ENCODE measurements at regions not wholly inside any gene's neighbourhood (a gene's known extent, or its start where the extent isn't known, plus 50 kb on each side); places are given as distances from the start of the nearest gene placed in this dataset.

DNA sequence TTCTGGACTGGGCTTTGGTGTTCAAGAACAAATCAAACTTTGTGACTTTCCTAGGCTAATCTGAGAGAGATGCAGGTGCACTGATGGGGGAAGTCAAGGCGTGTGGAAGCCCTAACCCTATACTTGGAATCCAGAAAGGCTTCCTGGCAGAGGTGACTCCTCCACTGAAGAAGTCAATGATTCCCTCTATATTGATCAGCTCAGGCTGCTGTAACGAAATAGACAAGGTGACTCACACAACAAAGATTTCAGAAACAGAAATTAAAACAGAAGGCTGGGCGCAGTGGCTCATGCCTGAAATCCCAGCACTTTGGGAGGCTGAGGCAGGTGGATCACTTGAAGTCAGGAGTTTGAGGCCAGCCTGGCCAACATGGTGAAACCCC is 69.6 kb upstream of the GGTA1 start:
- no peak for DNase-seq

DNA sequence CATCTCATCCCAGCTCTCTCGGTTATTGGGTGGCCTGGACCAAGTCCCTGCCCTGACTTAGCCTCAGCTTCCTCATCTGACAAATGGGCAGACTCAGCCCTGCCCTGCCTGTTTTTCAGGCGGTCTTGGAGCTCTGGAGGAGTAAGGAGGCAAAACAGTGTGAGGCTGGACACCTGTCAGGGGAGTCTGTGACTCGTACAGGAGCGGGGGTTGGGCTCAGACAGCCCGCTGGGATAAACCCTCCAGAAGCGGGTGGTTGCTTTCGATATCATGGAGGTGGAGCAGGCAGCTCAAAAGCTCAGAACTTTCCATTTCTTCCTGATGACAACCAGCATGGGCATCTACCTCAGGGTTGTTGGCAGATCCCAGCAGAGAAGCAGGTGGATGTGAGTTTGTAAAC is 72.9 kb upstream of the GGTA1 start:
- DNase-seq = no peak

DNA sequence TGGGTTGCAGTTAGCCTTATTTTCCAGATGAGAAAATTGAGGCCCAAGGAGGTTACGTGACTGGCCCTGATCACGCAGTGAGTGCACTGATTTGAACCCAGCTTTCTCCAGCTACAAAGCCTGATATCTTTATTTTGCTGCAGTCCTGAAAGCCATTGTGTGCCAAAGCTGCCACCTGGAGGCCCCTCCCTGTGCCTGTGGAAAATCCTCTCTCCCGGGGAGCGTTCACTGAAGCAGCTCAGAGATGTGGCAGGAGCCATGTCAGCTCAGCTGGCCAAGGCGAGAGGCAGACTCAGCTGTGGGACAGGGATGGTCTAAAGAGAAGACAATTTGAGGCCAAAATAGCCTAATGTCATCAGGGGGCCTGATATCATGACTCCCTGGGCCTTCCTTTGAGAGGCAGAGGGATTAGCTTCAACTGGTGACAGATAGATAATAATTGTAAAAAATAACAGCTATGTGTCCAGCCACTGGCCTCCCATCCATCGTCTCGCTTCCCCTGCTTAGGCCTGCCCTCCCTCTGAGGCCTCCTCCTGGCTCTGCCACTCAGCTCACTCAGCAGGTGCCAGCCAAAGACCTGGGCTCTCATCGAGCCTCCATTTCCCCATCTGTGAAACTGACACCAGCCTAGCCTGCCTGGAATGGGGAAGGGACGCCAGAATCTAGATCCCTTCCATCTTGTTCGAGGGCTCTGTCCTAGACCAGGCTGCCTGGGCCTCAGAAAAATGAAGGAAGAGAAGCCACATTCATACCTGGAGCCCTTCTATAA is 74.3 kb upstream of the GGTA1 start:
- no peak for DNase-seq

DNA sequence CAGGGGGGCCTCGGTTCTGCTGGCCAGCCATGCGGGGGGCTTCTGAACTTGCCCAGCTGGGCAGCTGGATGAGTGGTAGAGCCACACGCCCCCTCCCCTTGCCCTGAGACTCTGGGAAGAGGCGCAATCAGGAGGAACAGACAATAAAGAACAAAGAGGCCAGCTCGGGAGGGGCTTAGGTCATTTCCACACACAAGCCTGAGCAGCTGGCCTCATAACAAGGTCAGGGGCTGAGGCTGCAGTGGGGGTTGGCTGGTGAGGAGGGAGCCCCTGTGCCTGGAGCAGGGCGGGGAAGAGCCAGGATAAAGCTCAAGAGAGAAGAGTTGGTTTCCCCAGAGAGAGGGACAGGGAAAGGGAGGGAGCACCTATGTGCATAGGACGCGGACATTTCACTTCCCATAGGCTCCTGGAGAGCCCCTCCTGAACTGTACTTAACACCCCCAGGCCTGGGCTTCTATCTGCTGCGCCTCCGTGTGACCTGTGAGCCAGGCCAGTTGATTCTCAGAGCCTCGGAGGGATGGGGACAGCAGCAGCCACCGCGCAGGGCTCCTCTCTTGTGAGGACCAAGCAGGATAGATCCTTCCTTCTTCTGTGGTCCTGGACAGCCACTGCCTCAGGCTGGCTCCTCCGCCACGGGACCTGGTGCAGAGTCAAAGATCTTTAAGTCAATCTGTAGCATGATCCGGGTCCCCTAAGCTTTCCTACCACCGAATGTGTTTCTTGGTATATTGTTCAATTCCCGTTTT is 75.3 kb upstream of the GGTA1 start:
- no peak for DNase-seq

DNA sequence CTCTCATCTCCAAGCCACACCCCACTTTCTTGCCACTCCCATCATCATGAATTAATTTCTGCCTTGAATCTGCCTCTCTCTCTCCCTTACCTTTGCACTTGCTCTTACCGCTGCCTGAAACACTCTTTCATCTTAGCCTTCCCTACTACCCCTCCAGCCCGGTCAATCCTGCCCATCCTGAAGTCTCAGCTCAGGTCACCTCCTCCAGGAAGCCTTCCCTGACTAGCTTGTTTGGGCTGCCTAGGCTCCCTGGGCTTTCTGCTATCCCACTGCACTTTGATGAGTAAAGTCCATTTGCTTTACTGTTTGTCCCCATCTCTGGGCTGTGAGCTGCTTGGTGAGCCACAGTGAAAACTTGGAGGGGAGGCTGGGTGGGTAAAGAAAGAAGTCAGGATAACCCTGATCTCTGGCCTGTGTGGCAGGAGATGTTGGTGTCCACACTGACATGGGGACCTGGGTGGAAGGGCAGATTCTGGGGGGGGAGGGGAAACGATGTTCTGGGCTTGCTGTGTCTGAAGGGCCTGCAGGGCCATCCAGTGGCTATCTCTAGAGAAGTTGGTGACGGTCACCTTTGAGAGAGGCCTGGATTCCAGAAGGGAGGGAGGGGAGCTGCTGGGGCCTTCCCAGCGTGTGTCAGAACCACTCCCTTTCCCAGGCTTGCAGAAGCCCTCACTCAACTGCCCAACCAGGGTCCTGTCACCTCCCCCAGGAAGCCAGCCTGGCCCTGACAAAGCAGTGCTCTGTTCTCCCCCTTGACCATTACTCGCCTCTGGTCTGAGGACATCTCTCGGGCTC is 75.0 kb upstream of the DAB2IP start:
- no peak for DNase-seq

DNA sequence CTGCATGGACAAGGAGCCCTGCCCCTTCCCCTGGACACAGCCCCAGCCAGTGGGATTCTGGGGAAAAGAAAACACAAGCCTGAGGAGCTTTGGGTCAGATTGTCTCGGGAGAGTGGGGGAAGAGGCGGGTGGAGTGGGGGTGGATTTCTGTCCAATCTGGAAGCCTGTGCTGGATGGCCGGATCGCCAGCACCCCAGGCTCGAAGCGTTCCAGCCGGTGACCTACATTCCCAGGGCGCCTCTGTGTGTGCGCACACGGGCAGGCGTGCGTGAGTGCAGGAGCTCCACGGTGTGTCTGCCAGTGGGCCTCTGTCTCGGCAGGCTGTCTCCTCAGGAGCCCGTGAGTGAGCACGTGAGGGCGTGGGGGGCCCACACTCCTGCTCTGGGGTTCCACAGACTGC is 74.3 kb upstream of the DAB2IP start:
- DNase-seq = no peak

DNA sequence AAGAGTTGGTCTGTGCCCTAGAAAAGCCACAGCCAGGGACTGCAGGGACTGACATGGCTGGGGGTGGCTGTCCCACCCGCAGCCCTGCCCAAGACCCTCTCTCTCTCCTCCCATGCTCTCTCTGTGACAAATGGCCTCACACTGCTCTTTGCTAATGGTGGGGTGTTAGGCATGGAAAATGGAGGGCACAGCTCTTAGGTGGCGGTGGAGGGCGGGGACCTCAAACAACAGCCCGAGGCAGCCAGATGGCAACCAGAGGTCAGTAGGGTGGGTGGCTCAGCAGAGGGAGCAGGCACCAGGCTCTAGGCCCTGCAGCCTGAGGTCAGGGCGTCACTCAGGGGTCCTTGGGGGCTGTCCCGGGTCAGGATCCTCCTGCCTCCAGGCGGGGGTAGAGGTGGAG is 73.9 kb upstream of the DAB2IP start:
- no peak for DNase-seq

DNA sequence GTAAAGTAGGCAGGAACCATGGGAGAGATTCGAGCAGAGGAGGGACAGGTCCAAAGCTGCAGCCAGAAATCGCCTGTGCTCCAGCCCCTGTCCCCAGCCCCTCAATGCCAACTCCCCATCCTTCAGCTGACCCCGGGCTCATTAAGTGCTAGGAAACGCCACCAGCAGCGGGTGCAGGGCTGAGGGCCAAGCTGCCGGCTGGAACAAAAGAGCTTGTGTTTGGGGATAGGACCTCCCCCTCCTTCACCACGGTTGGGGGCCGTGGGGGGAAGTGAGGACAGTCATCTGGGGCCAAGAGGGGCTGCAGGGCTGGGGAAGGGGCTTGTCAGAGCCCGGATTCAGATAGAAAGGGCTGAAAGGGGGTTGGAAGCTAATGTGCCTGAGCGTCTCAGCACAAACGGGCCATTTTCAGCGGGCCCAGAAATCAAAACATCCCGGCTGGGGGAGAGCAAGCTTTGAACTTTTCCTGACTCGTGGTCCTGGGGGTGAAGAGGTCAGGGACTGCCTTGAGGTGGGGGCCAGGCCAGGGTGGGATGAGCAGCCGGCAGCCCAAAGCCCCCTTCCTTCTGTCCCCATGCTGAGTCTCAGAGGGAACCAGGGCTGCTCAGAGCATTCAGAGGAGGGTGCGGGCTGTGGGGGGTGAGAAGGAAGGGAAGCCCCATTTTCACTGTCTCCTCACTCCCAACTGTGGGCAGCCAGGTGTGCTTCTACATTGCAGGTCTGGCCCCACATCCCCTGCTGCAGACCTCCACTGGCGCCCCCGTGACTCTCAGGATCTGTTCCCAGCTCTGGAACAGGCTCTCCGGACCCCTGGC is 69.4 kb upstream of the DAB2IP start:
- no peak for DNase-seq

DNA sequence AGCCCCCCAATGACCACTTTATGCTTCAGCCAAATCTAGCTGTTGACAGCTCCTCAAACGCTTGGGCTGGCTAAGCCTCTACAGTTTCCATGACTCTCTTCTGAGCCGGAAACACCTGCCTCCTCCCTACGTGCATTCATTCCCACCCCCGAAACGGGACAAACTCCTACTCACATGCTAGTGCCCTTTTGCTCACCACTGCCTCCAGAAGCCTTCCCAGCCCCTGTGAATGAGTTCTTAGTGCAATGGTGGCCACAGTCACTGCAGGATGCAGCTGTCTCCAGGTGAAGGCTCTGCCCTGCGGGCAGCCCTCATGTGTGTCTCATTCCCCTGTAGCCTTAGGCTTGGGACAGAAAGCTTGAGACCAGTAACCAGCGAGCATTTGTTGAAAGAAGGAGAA is 68.8 kb upstream of the DAB2IP start:
- no peak for DNase-seq

DNA sequence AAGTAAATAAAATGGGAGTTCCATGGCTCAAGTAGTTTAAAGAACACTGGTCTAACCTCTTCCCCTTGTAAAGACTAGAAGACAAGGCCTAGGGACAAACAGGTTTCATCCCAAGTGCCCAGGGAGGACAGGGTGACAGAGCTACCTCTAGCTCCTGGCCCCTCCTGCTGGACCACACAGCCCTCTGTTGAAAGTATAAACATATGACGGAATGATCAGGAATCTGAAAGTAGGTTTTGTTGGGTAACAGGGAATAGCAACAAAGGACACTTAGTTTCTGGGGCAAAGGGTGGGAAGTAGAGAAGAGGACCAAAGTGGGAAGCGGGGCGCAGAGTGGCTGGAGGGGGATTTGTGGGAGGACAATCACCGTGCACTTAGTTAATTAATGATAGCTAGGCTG is 67.0 kb upstream of the DAB2IP start:
- DNase-seq = no peak

DNA sequence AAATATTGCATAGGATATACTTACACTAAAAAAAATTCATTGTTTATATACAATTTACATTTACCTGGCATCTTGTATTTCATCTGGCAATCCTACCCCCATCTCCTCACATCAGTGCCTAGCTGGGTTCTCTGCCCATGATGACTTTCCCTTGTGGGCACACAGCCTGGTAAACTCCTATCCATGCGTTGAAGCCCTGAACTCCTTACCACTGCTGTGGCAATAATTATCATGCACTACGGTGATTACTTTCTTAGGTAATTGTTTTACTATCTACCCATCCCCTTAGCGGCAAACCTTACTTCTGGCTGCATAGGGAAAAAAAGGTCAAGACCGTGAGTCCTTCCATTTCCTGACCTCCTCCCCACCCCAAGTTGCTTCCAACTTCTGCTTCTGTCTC is 63.6 kb upstream of the DAB2IP start:
- no peak for DNase-seq

DNA sequence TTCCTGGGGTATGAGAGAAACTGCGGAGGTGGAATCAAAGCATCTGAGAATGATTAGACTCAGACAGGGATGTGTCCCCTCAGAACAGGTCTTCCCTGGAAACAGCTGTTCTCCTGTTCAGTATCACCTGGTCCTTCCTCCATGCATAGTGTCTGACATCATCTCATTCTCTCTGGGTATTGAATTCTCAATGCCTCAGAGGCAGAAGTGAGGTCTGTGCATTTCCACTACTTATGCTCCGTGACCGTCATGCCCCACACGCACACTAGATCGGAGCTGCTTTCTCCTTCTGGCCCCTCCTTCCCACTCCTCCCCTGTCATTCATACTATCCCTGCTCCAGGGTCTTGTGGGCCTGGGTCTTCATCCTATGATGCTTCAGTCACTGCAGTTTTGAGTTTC is 61.4 kb upstream of the DAB2IP start:
- no peak for DNase-seq

DNA sequence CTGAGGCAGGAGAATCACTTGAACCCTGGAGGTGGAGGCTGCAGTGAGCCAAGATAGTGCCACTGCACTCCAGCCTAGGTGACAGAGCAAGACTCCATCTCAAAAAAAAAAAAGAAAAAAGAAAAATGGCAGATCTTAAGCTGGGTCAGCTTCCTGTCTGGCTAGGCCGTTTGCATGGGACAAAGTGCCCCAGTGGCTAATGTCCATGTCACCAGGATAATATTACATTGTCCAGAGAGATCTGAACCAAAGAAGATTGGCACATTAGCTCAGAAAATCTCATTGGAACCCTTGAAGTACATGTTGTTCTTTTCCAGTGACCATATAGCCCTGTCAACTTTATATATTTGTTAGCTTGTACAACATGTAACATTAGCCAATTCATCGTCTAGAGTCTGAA is 59.2 kb upstream of the DAB2IP start:
- DNase-seq = no peak

DNA sequence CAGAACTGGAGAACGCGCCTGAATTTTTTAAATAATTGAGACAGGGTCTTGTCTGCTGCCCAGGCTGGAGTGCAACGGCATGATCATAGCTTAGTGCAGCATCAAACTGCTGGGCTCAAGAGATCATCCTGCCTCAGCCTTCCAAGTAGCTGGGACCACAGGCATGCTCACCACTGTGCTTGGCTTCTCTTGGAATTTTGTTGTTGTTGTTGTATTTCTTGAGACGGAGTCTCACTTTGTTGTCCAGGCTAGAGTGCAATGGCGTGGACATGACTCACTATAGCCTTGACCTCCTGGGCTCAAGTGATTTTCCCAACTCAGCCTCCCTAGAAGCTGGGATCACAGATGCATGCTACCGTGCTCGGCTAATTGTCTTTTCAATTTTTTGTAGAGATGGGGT is 58.4 kb upstream of the DAB2IP start:
- no peak for DNase-seq

DNA sequence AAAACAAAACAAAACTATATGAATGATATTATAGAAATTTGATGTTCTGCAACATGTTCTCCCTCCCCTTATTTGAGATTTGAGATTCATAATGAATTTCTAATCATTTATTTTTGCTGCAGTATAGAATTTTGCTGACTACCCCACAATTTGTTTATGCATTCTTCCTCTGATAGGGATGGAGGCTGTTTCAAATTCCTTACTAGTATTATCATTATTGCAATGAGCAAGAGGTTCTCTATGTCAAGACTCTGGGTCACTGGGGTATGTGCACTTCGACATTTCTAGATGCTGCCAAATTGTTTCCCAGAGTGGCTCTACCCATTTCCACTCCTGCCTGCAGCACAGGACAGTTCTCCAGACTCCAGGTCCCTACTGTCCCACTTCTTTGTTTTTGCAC is 54.9 kb upstream of the DAB2IP start:
- DNase-seq = peak; percentile 59

DNA sequence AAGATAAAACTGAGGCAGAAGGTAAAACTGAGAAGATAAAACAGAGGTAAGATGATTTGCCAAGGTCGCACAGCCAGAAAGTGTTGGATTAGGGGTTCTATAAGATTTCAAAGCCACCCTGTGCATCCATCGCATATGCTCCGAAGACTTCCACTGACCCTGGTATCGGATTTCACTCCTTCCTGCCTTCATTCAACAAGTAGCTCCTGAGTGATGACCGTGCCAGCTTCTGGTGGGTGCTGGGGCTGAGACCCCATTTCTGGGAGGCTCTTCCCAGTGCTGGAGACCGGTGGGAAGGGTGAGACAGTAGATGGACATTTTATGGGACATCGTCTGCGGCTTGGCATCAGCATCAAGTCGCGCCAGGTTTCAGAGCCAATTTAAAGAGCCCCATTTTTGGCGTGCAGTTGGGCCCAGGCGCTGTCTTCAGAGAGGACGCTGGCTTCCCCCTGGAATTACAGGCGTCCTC is 53.7 kb upstream of the DAB2IP start:
- DNase-seq = no peak

DNA sequence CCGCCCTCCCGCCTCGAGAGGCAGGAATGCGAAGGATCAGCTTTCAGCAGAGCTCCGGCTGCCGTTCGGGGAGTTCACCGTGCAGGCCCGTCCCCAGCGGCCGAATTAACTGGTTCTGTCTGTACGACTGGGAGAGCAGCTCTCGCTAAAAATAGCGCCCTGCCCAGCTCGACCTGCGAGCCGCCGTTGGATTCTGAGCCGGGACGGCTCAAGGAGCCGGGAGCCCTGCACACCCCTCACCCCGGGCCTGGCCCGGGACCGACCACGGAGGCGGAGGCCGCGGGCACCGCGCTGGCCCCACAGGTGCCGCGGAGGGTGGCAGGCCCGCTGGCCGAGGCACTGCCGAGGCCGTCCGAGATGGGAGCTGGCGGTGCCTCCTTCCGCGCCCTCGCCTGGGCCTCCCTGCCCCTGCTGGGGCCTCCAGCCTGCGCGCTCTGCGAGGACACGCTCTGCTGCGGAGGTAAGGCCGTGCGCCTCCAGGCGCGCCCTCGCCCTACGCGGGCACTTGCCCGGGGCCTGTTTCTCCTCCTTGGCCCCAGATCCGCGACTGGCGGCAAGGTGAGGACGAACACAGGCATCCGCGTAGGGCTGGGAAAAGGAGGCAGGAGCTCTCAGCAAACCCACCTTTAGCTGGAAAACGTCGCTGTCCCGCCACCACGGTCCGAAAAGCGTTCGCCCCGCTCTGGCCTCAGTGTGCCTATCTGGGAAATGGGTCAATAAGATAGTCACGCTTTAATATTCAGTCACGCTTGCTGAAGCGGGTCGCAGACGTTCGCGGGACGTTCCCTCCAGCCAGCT is 53.1 kb upstream of the DAB2IP start:
- no peak for DNase-seq

DNA sequence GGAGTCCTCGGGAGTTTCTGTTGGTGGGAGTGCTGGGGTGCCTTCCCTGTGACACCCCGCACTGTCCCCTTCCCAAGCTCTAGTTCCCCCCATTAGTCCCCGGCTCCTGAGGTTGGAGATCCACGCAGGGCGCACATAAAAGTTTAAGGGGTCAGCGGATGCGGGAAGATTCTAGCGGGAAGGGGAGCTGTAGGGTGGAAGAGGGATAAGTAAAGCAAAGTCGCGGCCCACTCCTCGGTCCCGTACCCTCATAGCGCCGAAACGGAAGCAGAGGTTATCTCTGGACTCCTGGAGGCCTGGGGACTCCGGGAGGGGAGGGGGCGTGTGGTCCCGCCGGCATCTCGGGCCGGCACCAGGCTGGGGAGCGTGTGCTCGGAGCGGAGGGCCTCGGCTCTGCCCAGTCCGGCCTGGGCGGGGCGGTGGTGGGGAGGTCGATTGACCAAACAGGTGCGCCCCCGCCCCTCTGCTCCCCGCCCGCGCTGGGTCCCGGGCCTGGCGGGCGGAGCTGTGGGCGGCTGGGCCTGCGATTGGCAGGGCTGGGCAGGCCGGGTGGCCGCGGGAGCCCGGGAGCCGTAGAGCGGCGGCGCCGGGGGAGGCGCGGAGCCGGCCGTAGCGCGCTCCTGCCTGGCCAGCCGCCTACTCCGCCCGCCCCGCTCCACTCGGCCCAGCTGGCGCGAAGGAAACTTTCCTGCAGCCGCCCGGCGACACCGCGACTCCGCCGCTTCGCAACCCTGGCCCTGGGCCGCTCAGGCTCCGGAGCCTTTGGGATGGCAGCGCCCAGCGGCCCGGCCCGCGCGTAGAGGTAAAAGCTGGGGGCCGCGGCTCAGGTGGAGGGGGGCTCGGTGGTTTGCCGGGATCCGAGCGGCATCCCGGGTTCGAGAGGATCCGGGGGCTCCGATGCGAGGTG is 52.2 kb upstream of the DAB2IP start:
- peak; percentile 51 for DNase-seq

DNA sequence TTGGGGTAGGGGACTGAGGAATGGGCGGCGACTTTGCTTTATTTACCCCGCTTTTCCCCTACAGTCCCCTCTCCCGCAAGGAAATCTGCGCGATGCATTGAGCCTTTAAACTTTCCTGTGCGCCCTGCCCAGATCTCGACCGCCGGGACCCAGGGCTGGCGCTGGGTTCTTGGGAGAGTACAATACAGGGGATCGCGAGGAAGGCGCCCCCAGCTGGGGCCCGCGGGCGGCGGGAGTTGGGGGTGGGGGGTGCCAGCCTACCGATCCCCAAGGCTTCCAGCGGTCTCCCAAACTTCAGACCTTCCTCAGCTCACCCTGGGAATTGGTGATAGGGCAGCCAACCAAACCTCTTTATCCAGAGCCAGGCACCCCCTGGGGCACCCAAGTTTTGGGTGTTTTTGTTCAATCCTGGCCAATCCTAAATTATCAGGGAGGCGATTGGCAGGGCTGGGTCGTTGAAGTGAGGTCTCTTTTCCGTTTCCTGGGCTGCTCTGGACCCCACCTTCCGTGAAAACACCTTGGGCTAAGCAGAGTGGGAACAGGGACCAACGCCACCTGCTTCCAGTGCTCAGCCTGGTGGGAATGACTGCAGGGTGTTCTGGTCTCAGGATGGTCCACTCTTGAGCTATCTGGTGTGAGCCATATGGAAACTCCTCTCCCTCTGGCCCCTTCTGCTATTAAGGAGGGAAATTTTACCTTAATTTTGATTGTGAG is 51.4 kb upstream of the DAB2IP start:
- no peak for DNase-seq

DNA sequence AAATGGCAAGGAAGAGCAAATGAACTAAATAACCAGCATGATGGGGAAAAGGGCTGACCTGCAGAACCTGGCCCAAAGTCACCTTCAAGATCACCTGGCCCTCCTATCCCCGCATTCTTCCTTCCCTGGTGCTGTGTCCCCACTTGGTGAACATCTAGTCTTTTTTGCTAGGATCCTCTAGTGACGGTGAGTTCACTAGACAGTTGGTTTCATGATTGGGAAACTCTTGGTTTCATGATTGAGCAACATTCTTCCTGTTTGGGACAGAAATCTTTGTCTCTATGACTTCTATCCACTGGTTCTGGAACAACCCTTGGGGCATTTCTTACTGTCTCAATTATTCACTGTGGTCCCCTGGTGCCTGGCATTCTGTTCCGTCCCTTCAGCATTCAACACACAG is 50.2 kb upstream of the DAB2IP start:
- no peak for DNase-seq
